Stimulated activated CD8-positive, alpha-beta memory T cell treated with anti-CD3 and anti-CD28 coated beads, Interleukin-2, amount 100 ng/mL, for 1 hour (primary cell): ENCODE measurements at regions not wholly inside any gene's neighbourhood (a gene's known extent, or its start where the extent isn't known, plus 50 kb on each side); places are given as distances from the start of the nearest gene placed in this dataset.
"Not testable (repeated sequence)": the region's sequence is repeated elsewhere in the genome, so short reads cannot be mapped to it uniquely, and the experiment has no call there.

ENCODE experiments used
- DNase-seq, 2 donors: peaks; one replicate each; pipeline ENCODE4 v3.0.0-alpha.2; 2020; ENCODE audit warnings: low read depth in 2 of 2

- DNase-seq: no peak
Observed at GRCh38 chr14:56046546-56046945, 71.7 kb upstream of the PELI2 start.

GRCh38 chr14:56046996-56047395, 71.2 kb upstream of the PELI2 start:
- DNase-seq: no peak

GRCh38 chr14:56049536-56049935, 68.7 kb upstream of the PELI2 start:
- no peak for DNase-seq

- DNase-seq: no peak
Observed at GRCh38 chr14:56055511-56055910, 62.7 kb upstream of the PELI2 start.

GRCh38 chr14:56056031-56056430, 62.2 kb upstream of the PELI2 start:
- no peak for DNase-seq

GRCh38 chr14:56057071-56057741, 61.0 kb upstream of the PELI2 start:
- DNase-seq: no peak

GRCh38 chr14:56057767-56058166, 60.4 kb upstream of the PELI2 start:
- DNase-seq: no peak

- DNase-seq: no peak
Observed at GRCh38 chr14:56059054-56059453, 59.2 kb upstream of the PELI2 start.

- no peak for DNase-seq
Observed at GRCh38 chr14:56061051-56061450, 57.2 kb upstream of the PELI2 start.

GRCh38 chr14:56063131-56063530, 55.1 kb upstream of the PELI2 start:
- no peak for DNase-seq

- no peak for DNase-seq
Observed at GRCh38 chr14:56064513-56064912, 53.7 kb upstream of the PELI2 start.

- not testable (repeated sequence) for DNase-seq
Observed at GRCh38 chr14:56065199-56065598, 53.0 kb upstream of the PELI2 start.

- DNase-seq: no peak
Observed at GRCh38 chr14:56065621-56066290, 52.5 kb upstream of the PELI2 start.
